IMR-90 (cell line): ENCODE measurements at regions not wholly inside any gene's neighbourhood (a gene's known extent, or its start where the extent isn't known, plus 50 kb on each side); places are given as distances from the start of the nearest gene placed in this dataset.

Experiments
- ATAC-seq: fragments of 200-7000 bp; cut with Tn5 transposase; 2 replicates; pipeline ENCODE4 v1.9.1; 2020; ENCODE audit warnings: low read depth, mild to moderate bottlenecking, moderate library complexity
- BruUV-seq: library from RNA; stranded (reverse); fragments of 400-500 nt; replicated peaks from 2 replicates; lab custom pipeline; 2021; lab: Mats Ljungman, UMichigan
- CTCF ChIA-PET: fragments of 300-600 bp; formaldehyde crosslinking; extraction: SDS; loops from one replicate; lab custom pipeline; 2021; ENCODE audit warnings: antibody characterized with exemption; lab: Yijun Ruan, JAX
- POLR2A ChIA-PET: fragments of 300-600 bp; sonication (Branson Sonifier 250); formaldehyde crosslinking; loops from one replicate; lab custom pipeline; 2022; ENCODE audit warnings: antibody characterized with exemption; ENCODE audit not compliant: unreplicated experiment; lab: Charles Lee
- DNase-seq: peaks from one replicate; pipeline ENCODE4 v3.0.0; 2013
- H2AFZ ChIP-seq: replicated peaks from 2 replicates; pipeline ENCODE3; 2013; ENCODE audit warnings: low read length, mild to moderate bottlenecking; ENCODE audit not compliant: poor library complexity
- H2AK5ac ChIP-seq: 2 replicates; pipeline ENCODE4 v1.6.1; 2013; ENCODE audit warnings: low read depth, low read length, inconsistent platforms
- H2AK9ac ChIP-seq: replicated peaks from 2 replicates; pipeline ENCODE3; 2013; ENCODE audit warnings: mild to moderate bottlenecking, low read depth, low read length, moderate library complexity; ENCODE audit not compliant: poor library complexity
- H2BK120ac ChIP-seq: 2 replicates; pipeline ENCODE4 v1.6.1; 2013; ENCODE audit warnings: low read depth, low read length, inconsistent platforms
- H2BK15ac ChIP-seq: 3 replicates; pipeline ENCODE4 v1.6.1; 2013; ENCODE audit warnings: low read depth, low read length, inconsistent platforms
- H2BK20ac ChIP-seq: 2 replicates; pipeline ENCODE4 v1.6.1; 2013; ENCODE audit warnings: low read depth, mild to moderate bottlenecking, inconsistent platforms, low read length, moderate library complexity
- H2BK5ac ChIP-seq: 2 replicates; pipeline ENCODE4 v1.6.1; 2013; ENCODE audit warnings: mild to moderate bottlenecking, low read depth, low read length, inconsistent platforms; ENCODE audit not compliant: poor library complexity, severe bottlenecking
- H3K14ac ChIP-seq: replicated peaks from 2 replicates; pipeline ENCODE4 v1.6.1; 2013; ENCODE audit warnings: low read depth, low read length, inconsistent platforms
- H3K18ac ChIP-seq: 2 replicates; pipeline ENCODE4 v1.6.1; 2013; ENCODE audit warnings: low read depth, low read length, control low read depth
- H3K23ac ChIP-seq: 2 replicates; pipeline ENCODE4 v1.6.1; 2013; ENCODE audit warnings: low read depth, low read length, inconsistent platforms
- H3K27ac ChIP-seq: 2 replicates; pipeline ENCODE4 v1.5.1; 2013; ENCODE audit warnings: mild to moderate bottlenecking, control low read depth, low read length; ENCODE audit not compliant: insufficient read depth
- H3K27me3 ChIP-seq: 2 replicates; pipeline ENCODE4 v1.6.1; 2013; ENCODE audit warnings: low read length; ENCODE audit not compliant: control insufficient read depth, insufficient read depth
- H3K36me3 ChIP-seq: 2 replicates; pipeline ENCODE4 v1.6.1; 2013; ENCODE audit warnings: low read length, mixed read lengths; ENCODE audit not compliant: control insufficient read depth, insufficient read depth
- H3K4ac ChIP-seq: 2 replicates; pipeline ENCODE4 v1.6.1; 2013; ENCODE audit warnings: low read depth, low read length, inconsistent platforms
- H3K4me1 ChIP-seq: 2 replicates; pipeline ENCODE4 v1.6.1; 2013; ENCODE audit warnings: low read length, mixed read lengths; ENCODE audit not compliant: control insufficient read depth, insufficient read depth
- H3K4me2 ChIP-seq: 2 replicates; pipeline ENCODE4 v1.6.1; 2013; ENCODE audit warnings: low read depth, mild to moderate bottlenecking, control low read depth, low read length, moderate library complexity
- H3K4me3 ChIP-seq: 2 replicates; pipeline ENCODE4 v1.5.1; 2013; ENCODE audit warnings: low read depth, mild to moderate bottlenecking, control low read depth, low read length, moderate library complexity; ENCODE audit not compliant: insufficient read depth
- H3K56ac ChIP-seq: 2 replicates; pipeline ENCODE4 v1.6.1; 2013; ENCODE audit warnings: low read length, inconsistent platforms; ENCODE audit not compliant: insufficient read depth; ENCODE audit errors: extremely low read depth
- H3K79me1 ChIP-seq, 2 experiments: 2 replicates each; pipeline ENCODE4 v1.6.1; 2013; ENCODE audit warnings: low read length in 2 of 2, inconsistent platforms in 1 of 2, low read depth in 1 of 2
- H3K9ac ChIP-seq: 2 replicates; pipeline ENCODE4 v1.6.1; 2013; ENCODE audit warnings: low read depth, low read length, control low read depth
- H3K9me1 ChIP-seq: 2 replicates; pipeline ENCODE4 v1.6.1; 2013; ENCODE audit warnings: low read length, inconsistent platforms; ENCODE audit not compliant: insufficient read depth
- H3K9me3 ChIP-seq: 2 replicates; pipeline ENCODE4 v1.6.1; 2013; ENCODE audit warnings: low read length; ENCODE audit not compliant: control insufficient read depth, insufficient read depth
- H4K20me1 ChIP-seq: 2 replicates; pipeline ENCODE4 v1.6.1; 2013; ENCODE audit warnings: low read length, inconsistent platforms; ENCODE audit not compliant: insufficient read depth
- H4K5ac ChIP-seq: 2 replicates; pipeline ENCODE4 v1.6.1; 2013; ENCODE audit warnings: mild to moderate bottlenecking, low read depth, low read length, control low read depth
- H4K8ac ChIP-seq, 2 experiments: 2 replicates each; pipeline ENCODE4 v1.6.1; 2013; ENCODE audit warnings: low read depth in 2 of 2, low read length in 2 of 2, control low read depth in 1 of 2, inconsistent platforms in 1 of 2
- H4K91ac ChIP-seq: 2 replicates; pipeline ENCODE4 v1.6.1; 2013; ENCODE audit warnings: low read depth, low read length, inconsistent platforms; ENCODE audit not compliant: insufficient read depth
- BHLHE40 ChIP-seq: fragments of 150-350 bp; IDR thresholded peaks from 2 replicates; pipeline ENCODE4 v1.6.1; 2016; ENCODE audit warnings: mild to moderate bottlenecking, low read depth, low read length
- CEBPB ChIP-seq: IDR thresholded peaks from 2 replicates; pipeline ENCODE4 v1.6.1; 2012; ENCODE audit warnings: low read depth, low read length, improper control_type of control experiment
- CHD1 ChIP-seq: IDR thresholded peaks from 2 replicates; pipeline ENCODE4 v1.6.1; 2012; ENCODE audit warnings: low read depth, low read length, improper control_type of control experiment
- FOS ChIP-seq: fragments of 150-350 bp; IDR thresholded peaks from 2 replicates; pipeline ENCODE4 v1.6.1; 2016; ENCODE audit warnings: low read depth, low read length
- MAFK ChIP-seq: IDR thresholded peaks from 2 replicates; pipeline ENCODE4 v1.6.1; 2012; ENCODE audit warnings: low read depth, low read length, improper control_type of control experiment
- MAZ ChIP-seq: IDR thresholded peaks from 2 replicates; pipeline ENCODE4 v1.6.1; 2012; ENCODE audit warnings: low read depth, mild to moderate bottlenecking, low read length, improper control_type of control experiment, moderate library complexity, borderline replicate concordance
- MXI1 ChIP-seq: IDR thresholded peaks from 2 replicates; pipeline ENCODE4 v1.6.1; 2012; ENCODE audit warnings: low read depth, mild to moderate bottlenecking, low read length, moderate library complexity, borderline replicate concordance
- NFE2L2 ChIP-seq: fragments of 150-350 bp; IDR thresholded peaks from 2 replicates; pipeline ENCODE4 v1.6.1; 2016; ENCODE audit warnings: low read depth, mild to moderate bottlenecking, low read length
- POLR2A ChIP-seq: IDR thresholded peaks from 2 replicates; pipeline ENCODE4 v1.6.1; 2012; ENCODE audit warnings: mild to moderate bottlenecking, low read depth, low read length
- RAD21 ChIP-seq: IDR thresholded peaks from 2 replicates; pipeline ENCODE4 v1.6.1; 2012; ENCODE audit warnings: low read length, improper control_type of control experiment
- RCOR1 ChIP-seq: IDR thresholded peaks from 2 replicates; pipeline ENCODE4 v1.6.1; 2012; ENCODE audit warnings: mild to moderate bottlenecking, low read length, improper control_type of control experiment; ENCODE audit not compliant: insufficient replicate concordance
- RFX5 ChIP-seq: IDR thresholded peaks from 2 replicates; pipeline ENCODE4 v1.8.0; 2012; ENCODE audit warnings: low read depth, mild to moderate bottlenecking, low read length, moderate library complexity
- SMC3 ChIP-seq: fragments of 150-350 bp; IDR thresholded peaks from 2 replicates; pipeline ENCODE4 v1.6.1; 2016; ENCODE audit warnings: low read depth, mild to moderate bottlenecking, antibody characterized with exemption, low read length, moderate library complexity
- WGBS, 2 experiments: methylation state at CpG; one replicate each; pipeline versions ENCODE4 v1.1.5 to v1.1.7; 2013; ENCODE audit warnings: missing lambda C conversion rate in 2 of 2; ENCODE audit not compliant: insufficient read length in 1 of 2; ENCODE audit errors: extremely low coverage in 2 of 2; 5-methylcytosine and 5-hydroxymethylcytosine counted together
- dilution Hi-C: fragments of 300-500 bp; cut with HindIII; formaldehyde crosslinking; loops from one replicate; pipeline ENCODE4 v1.14.3; 2018; ENCODE audit warnings: low sequenced_read_pairs; ENCODE audit not compliant: unreplicated experiment
- in situ Hi-C: fragments of 300-500 bp; cut with MboI; formaldehyde crosslinking; loops from 3 replicates; pipeline ENCODE4 v1.14.3; 2019; ENCODE audit warnings: low sequenced_read_pairs, inconsistent platforms, mixed read lengths
- intact Hi-C: fragments of 100-400 bp; cut with micrococcal nuclease; formaldehyde crosslinking; loops from 2 replicates; pipeline ENCODE4 v1.10.0; 2022
- TF ChIP-seq, protein P1 (sequence below): conservative IDR thresholded peaks from 2 replicates; pipeline ENCODE4 v1.5.1; 2012; ENCODE audit warnings: mild to moderate bottlenecking, low read depth, low read length, improper control_type of control experiment
- TF ChIP-seq, protein P2 (sequence below): fragments of 150-350 bp; IDR thresholded peaks from 2 replicates; pipeline ENCODE4 v1.6.1; 2016; ENCODE audit warnings: low read depth, mild to moderate bottlenecking, low read length, moderate library complexity, borderline replicate concordance
- TF ChIP-seq, protein P3 (sequence below): fragments of 150-350 bp; IDR thresholded peaks from 2 replicates; pipeline ENCODE4 v1.6.1; 2017; ENCODE audit warnings: mild to moderate bottlenecking, antibody characterized with exemption, low read length, low read depth

DNA sequence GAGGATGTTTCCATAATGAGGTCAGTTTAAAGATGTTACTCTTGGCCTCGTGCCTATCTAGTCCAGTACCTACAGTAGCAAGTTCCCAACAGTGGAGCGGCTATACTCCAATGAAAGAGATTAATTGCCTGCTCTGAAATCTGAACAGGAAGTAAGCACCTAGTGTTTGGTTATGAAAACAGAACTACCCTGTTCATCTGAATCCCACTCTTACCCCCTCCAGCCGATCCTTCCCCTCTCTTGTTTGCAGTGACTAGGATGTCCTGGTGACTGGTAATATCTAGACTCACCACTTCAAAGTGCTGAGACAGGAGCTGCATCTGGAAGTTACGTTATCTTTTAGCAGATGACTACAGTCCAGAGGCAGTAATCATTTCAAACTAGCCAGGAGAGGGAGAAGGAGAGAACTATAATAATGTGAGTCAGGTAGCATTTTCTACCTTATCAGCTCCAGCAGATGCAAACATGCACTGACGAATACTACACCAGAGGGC lies 666.7 kb upstream of the NRP1 start:
- H2AFZ ChIP-seq: no peak overlapping the region
- no peak overlapping the region for H2AK5ac ChIP-seq
- ChIA-PET CTCF (interaction anchor here (0.9 kb wide), 1 partner anchor 18 kb away, joined by 4 read pairs; no protein-coding TSS in a partner anchor), POLR2A (no interaction called here)
- H2BK15ac ChIP-seq: no peak overlapping the region
- no peaks in the 10 kb centered on the region for H3K4me1 ChIP-seq
- no peaks in the 10 kb centered on the region for H3K79me1 ChIP-seq
- intact Hi-C loops (no loop called here), dilution Hi-C loops (no loop called here), in situ Hi-C loops (no loop called here)
- H4K91ac ChIP-seq: no peak overlapping the region
- H3K14ac ChIP-seq: no peak overlapping the region
- H3K4me2 ChIP-seq: no peak overlapping the region
- no peak overlapping the region for H3K23ac ChIP-seq
- no CpG with 5 or more reads among the region's 5 CpGs for WGBS, 2 experiments
- no peak overlapping the region for H2BK120ac ChIP-seq
- H4K20me1 ChIP-seq: no peaks in the 10 kb centered on the region
- H3K9me1 ChIP-seq: no peaks in the 10 kb centered on the region
- TF ChIP-seq RCOR1 (no peak), MXI1 (no peak), CEBPB (no peak), RFX5 (no peak), POLR2A (no peak), SMC3 (no peak), RAD21 (no peak), MAFK (no peak), BHLHE40 (no peak), CHD1 (no peak), MAZ (no peak), FOS (no peak), NFE2L2 (no peak)
- TF ChIP-seq, protein P1, sequence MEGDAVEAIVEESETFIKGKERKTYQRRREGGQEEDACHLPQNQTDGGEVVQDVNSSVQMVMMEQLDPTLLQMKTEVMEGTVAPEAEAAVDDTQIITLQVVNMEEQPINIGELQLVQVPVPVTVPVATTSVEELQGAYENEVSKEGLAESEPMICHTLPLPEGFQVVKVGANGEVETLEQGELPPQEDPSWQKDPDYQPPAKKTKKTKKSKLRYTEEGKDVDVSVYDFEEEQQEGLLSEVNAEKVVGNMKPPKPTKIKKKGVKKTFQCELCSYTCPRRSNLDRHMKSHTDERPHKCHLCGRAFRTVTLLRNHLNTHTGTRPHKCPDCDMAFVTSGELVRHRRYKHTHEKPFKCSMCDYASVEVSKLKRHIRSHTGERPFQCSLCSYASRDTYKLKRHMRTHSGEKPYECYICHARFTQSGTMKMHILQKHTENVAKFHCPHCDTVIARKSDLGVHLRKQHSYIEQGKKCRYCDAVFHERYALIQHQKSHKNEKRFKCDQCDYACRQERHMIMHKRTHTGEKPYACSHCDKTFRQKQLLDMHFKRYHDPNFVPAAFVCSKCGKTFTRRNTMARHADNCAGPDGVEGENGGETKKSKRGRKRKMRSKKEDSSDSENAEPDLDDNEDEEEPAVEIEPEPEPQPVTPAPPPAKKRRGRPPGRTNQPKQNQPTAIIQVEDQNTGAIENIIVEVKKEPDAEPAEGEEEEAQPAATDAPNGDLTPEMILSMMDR: no peak
- TF ChIP-seq, protein P2, sequence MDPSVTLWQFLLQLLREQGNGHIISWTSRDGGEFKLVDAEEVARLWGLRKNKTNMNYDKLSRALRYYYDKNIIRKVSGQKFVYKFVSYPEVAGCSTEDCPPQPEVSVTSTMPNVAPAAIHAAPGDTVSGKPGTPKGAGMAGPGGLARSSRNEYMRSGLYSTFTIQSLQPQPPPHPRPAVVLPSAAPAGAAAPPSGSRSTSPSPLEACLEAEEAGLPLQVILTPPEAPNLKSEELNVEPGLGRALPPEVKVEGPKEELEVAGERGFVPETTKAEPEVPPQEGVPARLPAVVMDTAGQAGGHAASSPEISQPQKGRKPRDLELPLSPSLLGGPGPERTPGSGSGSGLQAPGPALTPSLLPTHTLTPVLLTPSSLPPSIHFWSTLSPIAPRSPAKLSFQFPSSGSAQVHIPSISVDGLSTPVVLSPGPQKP: no peak
- TF ChIP-seq, protein P3, sequence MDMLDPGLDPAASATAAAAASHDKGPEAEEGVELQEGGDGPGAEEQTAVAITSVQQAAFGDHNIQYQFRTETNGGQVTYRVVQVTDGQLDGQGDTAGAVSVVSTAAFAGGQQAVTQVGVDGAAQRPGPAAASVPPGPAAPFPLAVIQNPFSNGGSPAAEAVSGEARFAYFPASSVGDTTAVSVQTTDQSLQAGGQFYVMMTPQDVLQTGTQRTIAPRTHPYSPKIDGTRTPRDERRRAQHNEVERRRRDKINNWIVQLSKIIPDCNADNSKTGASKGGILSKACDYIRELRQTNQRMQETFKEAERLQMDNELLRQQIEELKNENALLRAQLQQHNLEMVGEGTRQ: no peak
- no peak overlapping the region for H3K4me3 ChIP-seq
- no peak overlapping the region for H3K4ac ChIP-seq
- no peak overlapping the region for H3K56ac ChIP-seq
- H3K36me3 ChIP-seq: no peaks in the 10 kb centered on the region
- BruUV-seq: no TSS peak
- no peak overlapping the region for H4K5ac ChIP-seq
- H2BK20ac ChIP-seq: no peak overlapping the region
- peaks cover 7% of the 10 kb centered on the region; the same call in 1 of the 2 replicates for H3K27me3 ChIP-seq
- 0 out of 2 replicates have a peak, but pooled peaks cover 2% of the 10 kb centered on the region for H3K9me3 ChIP-seq
- no peak overlapping the region for H4K8ac ChIP-seq
- no peak for DNase-seq
- H3K27ac ChIP-seq: no peak overlapping the region
- H3K9ac ChIP-seq: no peak overlapping the region
- H3K18ac ChIP-seq: no peak overlapping the region
- H2AK9ac ChIP-seq: no peak overlapping the region
- ATAC-seq: no peak
- no peak overlapping the region for H2BK5ac ChIP-seq
